Thyroid gland (tissue), 4 donors: ENCODE measurements at regions not wholly inside any gene's neighbourhood (a gene's known extent, or its start where the extent isn't known, plus 50 kb on each side); places are given as distances from the start of the nearest gene placed in this dataset.

Experiments
- CTCF ChIP-seq, 6 experiments: fragments of 200-600 bp in 3 of 6; fragments of 450-650 bp in 3 of 6; sonication (generic) in 3 of 6; IDR thresholded peaks; one replicate each; pipeline ENCODE4 v1.5.1; 2016 to 2019; ENCODE audit warnings: antibody characterized with exemption in 6 of 6, mild to moderate bottlenecking in 2 of 6, inconsistent platforms in 1 of 6, moderate library complexity in 1 of 6
- POLR2A ChIP-seq, 2 donors: fragments of 450-650 bp; IDR thresholded peaks; one replicate each; pipeline ENCODE4 v1.6.1; 2017; ENCODE audit warnings: antibody characterized with exemption in 2 of 2, mild to moderate bottlenecking in 2 of 2, moderate library complexity in 1 of 2

DNA sequence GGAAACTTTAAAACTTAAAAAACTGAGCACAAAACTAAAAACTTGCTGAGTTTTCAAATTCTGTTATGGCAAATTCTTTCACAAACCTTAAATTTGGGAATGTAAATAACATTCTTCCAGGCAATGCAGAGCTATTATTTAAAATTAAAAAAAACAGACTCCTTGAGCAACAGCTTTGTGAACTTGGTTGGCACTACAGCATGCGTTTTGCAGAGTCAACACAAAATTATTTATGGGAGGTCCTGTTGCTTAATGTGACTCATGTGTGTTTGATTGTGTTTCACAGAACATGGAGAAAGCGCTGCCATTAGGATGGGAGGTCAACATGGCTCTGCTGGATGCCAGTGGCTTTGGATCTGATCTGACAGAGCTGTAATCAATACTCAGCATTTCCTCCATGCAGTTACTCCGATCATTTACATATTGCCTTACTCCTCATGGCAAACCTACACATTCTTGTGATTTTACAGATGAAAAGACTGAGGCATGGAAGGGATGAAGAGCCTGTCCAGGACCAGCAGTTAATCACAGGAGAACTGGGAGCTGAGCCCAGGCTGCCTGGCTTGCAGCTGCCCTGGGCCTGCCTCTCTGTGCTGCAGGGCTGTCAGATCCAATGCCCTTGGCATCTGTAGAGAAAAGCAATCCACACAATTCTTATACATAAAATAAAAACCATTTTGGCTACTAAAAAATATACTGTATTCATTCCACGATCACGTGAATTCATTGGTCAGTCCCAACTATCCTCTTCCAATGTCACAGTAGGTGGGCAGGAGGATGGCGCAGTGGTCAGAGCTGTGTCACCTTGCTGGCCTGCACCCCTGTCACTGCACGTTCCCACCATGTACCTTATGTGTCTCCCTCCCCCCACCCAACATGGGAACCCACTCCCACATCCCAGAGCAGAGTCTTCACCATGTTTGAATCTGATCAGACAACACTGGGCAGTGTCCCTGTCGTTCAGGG is 200.9 kb downstream of the CXCL12 start:
- TF ChIP-seq CTCF (IDR thresholded peaks at IDR 0.05) (no peak), POLR2A (IDR thresholded peaks at IDR 0.05) (no peak)
